ENCODE measurements at regions not wholly inside any gene's neighbourhood (a gene's known extent, or its start where the extent isn't known, plus 50 kb on each side); places are given as distances from the start of the nearest gene placed in this dataset.
"Not testable (repeated sequence)": the region's sequence is repeated elsewhere in the genome, so short reads cannot be mapped to it uniquely, and the experiment has no call there.

DNA sequence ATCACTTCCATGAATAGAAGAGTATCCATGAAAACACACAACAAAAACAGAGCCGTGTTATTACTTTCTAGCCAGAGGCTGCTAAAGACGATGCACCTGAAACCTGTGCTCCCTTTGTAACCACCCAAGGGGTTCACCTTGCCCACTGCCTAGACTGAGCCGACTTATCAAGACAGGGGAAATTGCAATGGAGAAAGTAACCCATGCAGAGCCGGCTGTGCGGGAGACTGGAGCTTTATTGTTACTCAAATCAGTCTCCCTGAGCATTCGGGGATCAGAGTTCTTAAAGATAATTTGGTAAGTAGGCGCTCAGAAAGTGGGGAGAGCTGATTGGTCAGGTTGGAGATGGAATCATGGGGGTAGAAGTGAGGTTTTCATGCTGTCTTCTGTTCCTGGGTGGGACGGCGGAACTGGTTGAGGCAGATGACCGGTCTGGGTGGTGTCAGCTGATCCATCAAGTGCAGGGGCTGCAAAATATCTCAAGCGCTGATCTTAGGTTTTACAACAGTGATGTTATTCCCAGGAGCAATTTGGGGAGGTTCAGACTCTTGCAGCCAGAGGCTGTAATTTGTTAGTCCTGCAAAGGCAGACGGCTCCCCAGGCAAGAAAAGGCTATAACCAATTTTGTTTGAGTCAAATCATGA lies 366.6 kb downstream of the PREX1 start:
- DNase-seq: no peak

GRCh38 chr20:48460681-48461080 lies 367.1 kb downstream of the PREX1 start:
- DNase-seq: no peak

- no peak for DNase-seq
These were observed 367.9 kb downstream of the PREX1 start for GRCh38 chr20:48459722-48460395.

DNA sequence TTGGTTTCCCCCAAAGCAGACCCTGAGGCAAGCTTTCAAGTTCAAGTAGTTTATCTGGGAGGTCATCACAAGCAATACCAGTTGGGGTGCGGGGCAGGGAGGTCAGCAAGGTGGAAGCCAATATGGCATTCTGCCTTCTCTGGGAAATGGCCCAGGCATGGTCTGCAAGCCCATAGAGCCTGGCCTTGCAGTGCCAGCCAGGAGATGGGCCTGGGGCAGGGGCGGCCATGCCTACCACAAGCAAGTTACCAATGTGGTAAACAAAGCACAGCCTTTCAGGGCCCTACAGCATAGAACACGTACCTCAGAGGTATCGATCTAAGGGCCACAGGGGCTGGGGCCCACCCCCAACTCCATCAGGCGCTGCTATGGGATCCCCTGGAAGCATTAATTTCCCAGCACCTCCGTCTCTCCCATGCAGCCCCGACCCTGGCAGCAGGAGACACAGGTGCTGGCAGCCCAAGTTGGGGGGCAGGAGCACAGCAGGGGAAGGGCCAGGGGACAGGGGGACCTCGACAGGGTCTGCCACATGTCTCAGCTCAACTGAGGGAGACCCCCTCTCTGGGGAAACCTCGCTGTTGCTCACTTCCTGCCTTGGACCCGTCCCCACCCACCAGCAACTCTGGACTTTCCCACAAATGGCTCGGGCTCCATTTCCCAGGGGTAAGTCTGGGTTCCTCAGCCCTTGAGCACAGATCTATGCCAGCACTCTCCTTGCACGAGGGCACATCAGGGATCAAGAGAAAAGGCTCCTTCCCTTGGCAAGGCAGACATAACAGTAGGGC lies 369.0 kb downstream of the PREX1 start:
- no peak for DNase-seq

- DNase-seq: no peak
These were observed 369.8 kb downstream of the PREX1 start for GRCh38 chr20:48458003-48458377.

DNA sequence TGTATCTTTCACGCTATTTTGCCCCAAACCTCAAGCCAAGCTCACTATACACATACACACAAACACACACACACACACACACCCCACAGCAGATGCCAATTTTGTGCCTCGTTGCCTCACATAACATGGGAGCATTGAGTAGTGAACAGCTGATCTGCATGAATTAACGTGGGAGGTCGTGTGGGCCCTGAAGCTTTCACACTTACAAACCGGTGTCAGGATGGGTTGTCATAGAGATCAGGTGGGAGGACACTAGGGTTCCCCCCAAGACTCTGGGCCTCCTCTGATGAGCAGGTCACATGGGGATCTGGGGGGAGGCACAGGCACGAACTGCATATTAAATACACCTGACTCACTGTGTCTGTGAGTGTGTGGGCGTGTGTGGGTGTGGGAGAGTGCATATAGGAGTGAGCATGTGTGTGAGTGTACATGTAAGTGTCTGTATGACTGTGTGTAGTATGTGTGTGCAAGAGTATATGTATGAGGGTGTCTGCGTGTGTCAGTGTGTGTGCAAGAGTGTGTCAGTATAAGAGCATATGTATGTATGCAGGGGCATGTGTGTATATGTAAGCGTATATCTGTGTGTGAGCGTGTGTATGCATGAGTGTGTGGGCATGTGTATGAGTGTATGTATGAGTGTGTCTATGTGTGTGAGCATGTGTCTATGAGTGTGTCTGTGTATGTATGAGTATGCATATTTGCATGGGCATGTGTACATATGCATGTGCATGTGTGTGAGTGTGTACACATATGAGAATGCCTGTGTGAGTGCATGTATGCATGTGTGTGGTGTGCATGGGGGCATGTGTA lies 370.4 kb downstream of the PREX1 start:
- no peak for DNase-seq

DNA sequence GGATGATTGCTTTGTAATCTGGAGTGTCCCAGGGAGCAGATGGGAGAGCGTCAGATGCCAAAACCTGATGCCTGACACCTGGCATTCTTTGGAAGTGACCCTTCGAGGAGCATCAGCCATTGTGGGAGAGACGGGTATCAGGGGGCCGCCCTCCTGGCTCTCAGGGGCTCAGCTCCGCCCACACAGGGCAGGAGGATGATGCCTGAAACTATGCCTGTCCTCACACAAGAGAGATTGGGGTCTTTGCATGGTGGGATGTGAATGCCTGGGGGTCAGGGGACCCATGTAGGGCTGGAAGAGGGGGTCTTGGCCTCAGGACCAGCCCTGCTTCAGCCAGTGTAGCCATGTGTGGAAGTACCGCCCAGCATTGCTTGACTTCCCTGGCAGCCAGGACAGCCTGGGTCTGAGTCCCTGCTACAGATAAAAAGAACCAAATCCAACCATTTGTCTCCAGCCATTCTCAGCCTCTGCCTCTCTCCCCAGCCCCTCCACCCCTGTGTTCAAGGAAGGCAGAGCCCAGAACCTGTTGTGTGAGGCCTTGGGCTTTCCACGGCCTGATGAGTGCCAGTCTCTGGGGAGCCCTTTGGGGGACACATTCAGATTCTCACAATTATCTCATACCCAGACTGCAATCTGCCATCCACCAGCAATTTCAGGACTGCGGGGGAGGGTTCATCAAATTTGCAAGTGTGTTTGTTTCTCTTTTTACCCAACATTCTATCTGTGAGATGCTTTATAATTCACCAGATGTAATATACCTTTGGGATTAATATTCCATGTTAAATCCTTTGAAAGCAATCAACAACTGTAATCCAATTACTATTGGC lies 371.2 kb downstream of the PREX1 start:
- DNase-seq: no peak

- DNase-seq: no peak
These were observed 372.0 kb downstream of the PREX1 start for GRCh38 chr20:48455651-48456365.

- no peak for DNase-seq
These were observed 372.9 kb downstream of the PREX1 start for GRCh38 chr20:48454671-48455490.

GRCh38 chr20:48453477-48454093 lies 374.2 kb downstream of the PREX1 start:
- no peak for DNase-seq

DNA sequence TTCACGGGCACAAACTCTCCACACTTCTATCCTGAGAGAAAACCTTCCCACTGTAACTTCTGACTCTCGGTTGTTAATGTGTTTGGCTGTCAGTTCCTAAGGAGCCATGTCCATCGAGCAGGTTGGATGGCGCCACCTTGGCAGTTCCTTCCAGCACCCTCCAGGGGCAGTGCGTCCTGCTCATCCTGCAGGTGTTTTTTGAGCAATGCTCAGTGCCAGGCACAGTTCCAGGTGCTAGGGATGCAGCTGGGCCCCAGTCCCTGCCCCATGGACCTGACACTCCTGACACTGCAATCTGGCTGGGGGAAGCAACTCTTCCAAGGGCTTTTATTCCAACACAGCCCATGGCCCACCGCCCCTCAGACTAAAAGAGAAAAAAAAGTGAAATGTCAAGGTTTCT lies 376.4 kb downstream of the PREX1 start:
- no peak for DNase-seq

- DNase-seq: no peak
These were observed 378.9 kb downstream of the PREX1 start for GRCh38 chr20:48448666-48449600.

- no peak for DNase-seq
These were observed 380.3 kb downstream of the PREX1 start for GRCh38 chr20:48447456-48447855.

DNA sequence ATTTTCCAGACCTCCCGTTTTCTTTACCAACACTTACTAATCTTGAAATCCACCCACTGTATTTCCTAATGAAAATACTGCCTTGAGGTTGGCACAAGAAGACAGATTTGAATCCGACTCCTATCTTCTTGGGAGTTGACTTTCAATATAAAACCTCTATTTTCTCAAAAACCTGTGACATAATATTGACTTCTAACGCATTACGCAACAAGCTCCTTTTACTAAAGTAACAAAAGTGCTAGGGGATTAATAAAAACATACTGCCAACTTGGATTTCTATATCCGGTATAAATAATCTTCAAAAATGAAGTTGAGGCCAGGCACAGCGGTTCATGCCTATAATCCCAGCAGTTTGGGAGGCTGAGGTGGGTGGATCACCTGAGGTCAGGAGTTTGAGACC lies 382.0 kb downstream of the PREX1 start:
- no peak for DNase-seq

- DNase-seq: no peak
These were observed 383.6 kb downstream of the PREX1 start for GRCh38 chr20:48444249-48444648.

GRCh38 chr20:48440916-48441315 lies 386.9 kb downstream of the PREX1 start:
- DNase-seq: no peak

DNA sequence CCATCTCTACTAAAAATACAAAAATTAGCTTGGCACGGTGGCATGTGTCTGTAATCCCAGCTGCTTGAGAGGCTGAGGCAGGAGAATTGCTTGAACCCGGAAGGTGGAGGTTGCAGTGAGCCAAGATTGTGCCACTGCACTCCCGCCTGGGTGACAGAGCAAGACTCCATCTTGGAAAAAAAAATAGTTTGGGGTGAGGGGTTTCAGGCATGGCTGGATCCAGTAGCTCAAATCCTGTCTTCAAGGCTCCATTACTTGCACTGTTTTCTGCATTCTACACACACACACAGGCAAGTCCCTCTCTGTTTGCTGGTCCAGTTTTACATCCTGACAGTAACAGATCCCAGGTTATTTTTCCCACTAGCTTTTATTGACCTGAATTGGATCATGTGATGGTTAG lies 387.5 kb downstream of the PREX1 start:
- not testable (repeated sequence) for DNase-seq

- no peak for DNase-seq
These were observed 390.7 kb downstream of the PREX1 start for GRCh38 chr20:48437146-48437545.

GRCh38 chr20:48436609-48437008 lies 391.2 kb downstream of the PREX1 start:
- DNase-seq: not testable (repeated sequence)

Measured in dermis blood vessel endothelial cell (primary cell).